OCI-M2 (cell line): ENCODE measurements at regions not wholly inside any gene's neighbourhood (a gene's known extent, or its start where the extent isn't known, plus 50 kb on each side); places are given as distances from the start of the nearest gene placed in this dataset.
"Not testable (repeated sequence)": the region's sequence is repeated elsewhere in the genome, so short reads cannot be mapped to it uniquely, and the experiment has no call there.

ENCODE experiments used
- DNase-seq: peaks from one replicate; lab custom pipeline; 2025; ENCODE audit not compliant: unreplicated experiment; lab: John Stamatoyannopoulos, UW

GRCh38 chr4:53959343-53960120, 104.9 kb downstream of the CHIC2 start:
- DNase-seq, result no peak

- DNase-seq, result no peak
Measured at GRCh38 chr4:53956454-53956853, 108.0 kb downstream of the CHIC2 start.

GRCh38 chr4:53956053-53956452, 108.4 kb downstream of the CHIC2 start:
- DNase-seq, result no peak

- no peak for DNase-seq
Measured at GRCh38 chr4:53951414-53951813, 113.0 kb downstream of the CHIC2 start.

GRCh38 chr4:53943345-53944085, 120.9 kb downstream of the CHIC2 start:
- no peak for DNase-seq

- DNase-seq, result no peak
Measured at GRCh38 chr4:53942712-53943111, 121.7 kb downstream of the CHIC2 start.

GRCh38 chr4:53941331-53941730, 123.1 kb downstream of the CHIC2 start:
- DNase-seq, result no peak

GRCh38 chr4:53939892-53940291, 124.5 kb downstream of the CHIC2 start:
- DNase-seq, result not testable (repeated sequence)

- no peak for DNase-seq
Measured at GRCh38 chr4:53937918-53938317, 126.5 kb downstream of the CHIC2 start.

GRCh38 chr4:53937327-53937726, 127.1 kb downstream of the CHIC2 start:
- no peak for DNase-seq

- no peak for DNase-seq
Measured at GRCh38 chr4:53935780-53936179, 128.6 kb downstream of the CHIC2 start.

- no peak for DNase-seq
Measured at GRCh38 chr4:53932796-53933610, 131.4 kb downstream of the CHIC2 start.

GRCh38 chr4:53931461-53931961, 132.9 kb downstream of the CHIC2 start:
- DNase-seq, result no peak

GRCh38 chr4:53929955-53930798, 134.2 kb downstream of the CHIC2 start:
- peak; percentile 36 for DNase-seq

GRCh38 chr4:53929311-53929710, 135.1 kb downstream of the CHIC2 start:
- no peak for DNase-seq

GRCh38 chr4:53928825-53929224, 135.6 kb downstream of the CHIC2 start:
- no peak for DNase-seq

- no peak for DNase-seq
Measured at GRCh38 chr4:53925050-53925605, 139.3 kb downstream of the CHIC2 start.

- DNase-seq, result no peak
Measured at GRCh38 chr4:53924333-53925049, 139.9 kb downstream of the CHIC2 start.

- no peak for DNase-seq
Measured at GRCh38 chr4:53923921-53924320, 140.5 kb downstream of the CHIC2 start.

GRCh38 chr4:53921856-53922255, 142.5 kb downstream of the CHIC2 start:
- no peak for DNase-seq
